Left ventricle myocardium inferior (tissue), 1 donor: ENCODE measurements at regions not wholly inside any gene's neighbourhood (a gene's known extent, or its start where the extent isn't known, plus 50 kb on each side); places are given as distances from the start of the nearest gene placed in this dataset.

Experiments
- DNase-seq: peaks from one replicate; pipeline ENCODE4 v3.0.0-alpha.2; 2020
- H3K27ac ChIP-seq: fragments of 200-600 bp; replicated peaks from 2 replicates; pipeline ENCODE4 v1.8.0; 2021
- H3K27me3 ChIP-seq: fragments of 200-600 bp; 2 replicates; pipeline ENCODE4 v1.8.0; 2021; ENCODE audit warnings: low read depth
- H3K36me3 ChIP-seq: fragments of 200-600 bp; 2 replicates; pipeline ENCODE4 v1.8.0; 2021
- H3K4me1 ChIP-seq: fragments of 200-600 bp; 2 replicates; pipeline ENCODE4 v1.8.0; 2021
- H3K4me3 ChIP-seq: fragments of 200-600 bp; 2 replicates; pipeline ENCODE4 v1.8.0; 2021; ENCODE audit warnings: mild to moderate bottlenecking, moderate library complexity
- H3K9me3 ChIP-seq: fragments of 200-600 bp; replicated peaks from 2 replicates; pipeline ENCODE4 v1.8.0; 2021
- CTCF ChIP-seq: fragments of 200-600 bp; IDR thresholded peaks from 2 replicates; pipeline ENCODE4 v1.8.0; 2021; ENCODE audit warnings: antibody characterized with exemption, mild to moderate bottlenecking, borderline replicate concordance
- intact Hi-C: fragments of 100-400 bp; cut with micrococcal nuclease; formaldehyde crosslinking; loops from one replicate; pipeline ENCODE4 v1.11.0; 2022
- donor health status: DM: no; HTN: yes; CAD: no; lungs with severe emphysema.

GRCh38 chr3:76479161-76479650 is 560.7 kb upstream of the ROBO2 start:
- DNase-seq: no peak
- H3K4me3 ChIP-seq: no peak overlapping the region
- H3K36me3 ChIP-seq: no peaks in the 10 kb centered on the region
- H3K9me3 ChIP-seq: no peaks in the 10 kb centered on the region
- H3K27me3 ChIP-seq: no peaks in the 10 kb centered on the region
- intact Hi-C loops: no loop called here
- no peak overlapping the region for H3K27ac ChIP-seq
- H3K4me1 ChIP-seq: no peaks in the 10 kb centered on the region
- no peak for TF ChIP-seq CTCF

- H3K4me3 ChIP-seq: no peak overlapping the region
- intact Hi-C loops: no loop called here
These were observed 557.4 kb upstream of the ROBO2 start for GRCh38 chr3:76482510-76482909.

DNA sequence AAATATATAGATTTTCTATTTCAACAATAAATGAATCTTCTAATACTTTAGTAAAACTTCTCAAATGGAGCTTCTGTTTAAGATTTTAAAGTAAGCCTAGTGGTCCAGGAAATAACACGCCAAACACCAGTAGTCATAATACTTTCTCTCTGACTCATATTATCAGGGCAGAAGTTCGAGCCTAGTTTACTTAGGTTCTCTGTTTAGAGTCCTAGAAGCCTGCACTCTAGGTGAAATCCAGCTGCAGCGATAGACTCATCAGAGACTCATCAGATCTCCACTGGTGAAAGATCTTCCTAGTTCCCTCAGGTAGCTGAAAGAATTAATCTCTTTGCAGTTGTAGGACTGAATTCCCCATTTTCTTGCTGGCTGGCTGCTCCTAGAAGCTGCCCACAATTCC is 552.5 kb upstream of the ROBO2 start:
- H3K27me3 ChIP-seq: no peaks in the 10 kb centered on the region
- no peaks in the 10 kb centered on the region for H3K4me1 ChIP-seq
- H3K9me3 ChIP-seq: peaks cover 24% of the 10 kb centered on the region
- no peak overlapping the region for H3K4me3 ChIP-seq
- DNase-seq: no peak
- no peaks in the 10 kb centered on the region for H3K36me3 ChIP-seq
- no peak overlapping the region for H3K27ac ChIP-seq
- intact Hi-C loops: no loop called here
- TF ChIP-seq CTCF: no peak

More at GRCh38 chr3:76482510-76482909, 557.4 kb upstream of the ROBO2 start:
- peaks cover 5% of the 10 kb centered on the region for H3K9me3 ChIP-seq
- TF ChIP-seq CTCF: no peak
- no peak overlapping the region for H3K27ac ChIP-seq
- no peak for DNase-seq
- no peaks in the 10 kb centered on the region for H3K4me1 ChIP-seq
- no peaks in the 10 kb centered on the region for H3K36me3 ChIP-seq
- no peaks in the 10 kb centered on the region for H3K27me3 ChIP-seq

GRCh38 chr3:76490064-76490463 is 549.8 kb upstream of the ROBO2 start:
- Histone ChIP-seq H3K4me3 (no peak overlapping the region), H3K9me3 (peaks cover 24% of the 10 kb centered on the region), H3K27ac (no peak overlapping the region), H3K36me3 (no peaks in the 10 kb centered on the region), H3K27me3 (no peaks in the 10 kb centered on the region), H3K4me1 (no peaks in the 10 kb centered on the region)
- DNase-seq: no peak
- no peak for TF ChIP-seq CTCF
- intact Hi-C loops: no loop called here

DNA sequence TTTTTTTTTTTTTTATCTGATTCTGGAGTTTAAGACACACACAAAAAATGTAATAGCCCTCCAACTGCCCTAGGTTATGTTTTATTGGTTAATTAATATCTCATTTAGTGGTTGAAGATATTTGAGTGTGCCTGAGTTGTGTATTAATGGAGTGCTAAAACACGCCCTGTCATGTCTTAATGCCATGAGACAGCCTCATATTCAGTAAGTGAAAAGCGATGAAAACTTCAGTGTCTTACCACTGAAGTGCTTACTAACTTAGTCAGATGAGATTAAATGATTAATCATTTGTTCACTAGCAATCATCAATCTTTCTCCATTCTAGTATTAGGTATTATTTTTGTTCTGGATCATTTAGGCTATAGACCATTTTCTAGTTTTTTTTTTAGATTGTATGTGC is 544.7 kb upstream of the ROBO2 start:
- DNase-seq: no peak
- Histone ChIP-seq H3K27ac (no peak overlapping the region), H3K4me3 (no peak overlapping the region), H3K9me3 (no peaks in the 10 kb centered on the region), H3K36me3 (no peaks in the 10 kb centered on the region), H3K4me1 (no peaks in the 10 kb centered on the region), H3K27me3 (no peaks in the 10 kb centered on the region)
- no peak for TF ChIP-seq CTCF
- intact Hi-C loops: no loop called here

DNA sequence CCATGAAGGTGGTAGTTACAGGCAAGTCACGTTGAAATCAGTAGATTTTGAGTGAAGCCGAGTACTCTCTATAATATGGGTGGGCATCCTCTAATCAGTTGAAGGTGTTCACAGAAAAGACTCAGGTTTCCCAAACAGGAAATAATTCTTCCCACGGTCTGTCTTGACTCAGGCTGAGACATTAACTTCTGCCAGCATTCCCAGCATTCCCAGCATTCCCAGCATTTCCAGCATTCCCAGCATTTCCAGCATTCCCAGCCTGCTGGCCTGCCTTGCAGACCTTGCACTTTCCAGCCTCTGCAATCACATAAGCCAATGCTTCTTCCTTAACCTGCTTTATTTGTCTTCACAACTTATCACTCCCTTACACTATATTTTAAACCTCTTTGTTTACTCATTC is 542.3 kb upstream of the ROBO2 start:
- Histone ChIP-seq H3K36me3 (no peaks in the 10 kb centered on the region), H3K4me3 (no peak overlapping the region), H3K27me3 (no peaks in the 10 kb centered on the region), H3K4me1 (no peaks in the 10 kb centered on the region), H3K9me3 (no peaks in the 10 kb centered on the region), H3K27ac (no peak overlapping the region)
- no peak for DNase-seq
- TF ChIP-seq CTCF: no peak
- intact Hi-C loops: no loop called here
